Fibroblast of skin of back (primary cell): ENCODE measurements at regions not wholly inside any gene's neighbourhood (a gene's known extent, or its start where the extent isn't known, plus 50 kb on each side); places are given as distances from the start of the nearest gene placed in this dataset.
A peak's percentile ranks its signal among the peaks of the same experiment; 100 is the strongest.
"Not testable (repeated sequence)": the region's sequence is repeated elsewhere in the genome, so short reads cannot be mapped to it uniquely, and the experiment has no call there.

Experiments used
- DNase-seq: peaks from one replicate; pipeline ENCODE4 v3.0.0-alpha.2; 2013

DNA sequence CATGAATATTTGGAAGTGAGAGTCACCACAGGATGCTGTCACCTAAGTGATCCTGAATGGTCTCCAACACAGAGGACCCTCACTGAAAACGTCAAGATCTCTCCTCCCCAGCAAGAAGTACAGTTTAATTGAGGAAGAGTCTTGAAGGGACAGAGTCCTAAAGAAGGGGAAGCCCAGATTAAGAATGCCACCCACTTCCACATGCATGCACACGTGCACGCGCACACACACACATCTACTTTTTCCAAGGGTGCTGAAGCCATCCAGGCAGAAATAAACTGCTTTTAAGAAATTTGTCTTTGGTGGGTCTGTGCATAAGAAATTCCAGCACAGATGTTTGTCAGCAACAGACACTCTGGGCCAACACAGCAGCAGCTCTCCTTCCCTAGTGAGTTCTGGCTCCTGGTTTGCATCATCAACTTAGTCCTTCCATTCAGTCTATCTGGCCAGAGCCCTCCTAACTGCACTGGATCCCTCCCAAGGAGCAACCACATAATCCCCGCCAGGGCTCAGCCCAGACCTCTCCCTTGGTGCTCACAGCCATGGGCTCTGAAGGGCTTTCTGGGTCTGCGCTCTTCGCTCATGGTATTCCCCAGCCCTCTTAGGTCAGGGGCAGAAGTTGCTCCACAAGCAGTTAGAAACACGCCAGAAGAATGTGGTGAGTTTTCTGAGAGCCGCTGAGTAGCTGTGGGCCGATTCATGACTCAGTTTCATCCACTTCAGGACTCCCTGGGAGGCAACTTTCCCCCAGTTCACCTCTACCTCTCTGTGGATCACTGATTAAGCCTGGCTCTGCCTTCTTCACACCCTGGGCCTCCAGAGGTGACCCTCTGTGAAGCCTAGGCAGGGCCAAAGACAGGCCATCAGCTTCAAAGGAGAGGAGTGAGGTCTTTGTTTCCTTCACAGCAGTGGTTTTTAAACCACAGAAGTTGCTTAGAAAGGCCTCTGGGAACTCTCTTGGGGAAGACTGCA is 132.6 kb upstream of the LIPC start:
- DNase-seq: peak; percentile 8

DNA sequence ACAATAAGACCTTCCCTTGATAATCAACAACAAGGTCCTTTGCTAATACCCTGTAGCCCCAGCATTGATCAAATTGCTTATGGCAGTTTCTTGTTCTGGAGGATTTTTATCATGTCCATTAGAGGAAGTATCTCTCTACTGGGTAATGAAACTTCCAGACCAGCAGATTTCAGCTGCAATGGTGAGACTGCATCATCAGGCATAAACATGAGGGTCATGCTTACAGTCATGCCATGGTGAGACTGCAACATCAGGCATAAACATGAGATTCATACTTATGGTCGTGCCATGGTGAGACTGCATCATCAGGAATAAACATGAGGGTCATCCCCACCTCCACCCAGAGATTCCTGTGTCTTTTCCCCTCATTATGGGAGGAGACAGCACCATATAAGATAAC is 129.0 kb upstream of the LIPC start:
- DNase-seq: no peak

GRCh38 chr15:58303236-58303635 is 128.6 kb upstream of the LIPC start:
- no peak for DNase-seq

DNA sequence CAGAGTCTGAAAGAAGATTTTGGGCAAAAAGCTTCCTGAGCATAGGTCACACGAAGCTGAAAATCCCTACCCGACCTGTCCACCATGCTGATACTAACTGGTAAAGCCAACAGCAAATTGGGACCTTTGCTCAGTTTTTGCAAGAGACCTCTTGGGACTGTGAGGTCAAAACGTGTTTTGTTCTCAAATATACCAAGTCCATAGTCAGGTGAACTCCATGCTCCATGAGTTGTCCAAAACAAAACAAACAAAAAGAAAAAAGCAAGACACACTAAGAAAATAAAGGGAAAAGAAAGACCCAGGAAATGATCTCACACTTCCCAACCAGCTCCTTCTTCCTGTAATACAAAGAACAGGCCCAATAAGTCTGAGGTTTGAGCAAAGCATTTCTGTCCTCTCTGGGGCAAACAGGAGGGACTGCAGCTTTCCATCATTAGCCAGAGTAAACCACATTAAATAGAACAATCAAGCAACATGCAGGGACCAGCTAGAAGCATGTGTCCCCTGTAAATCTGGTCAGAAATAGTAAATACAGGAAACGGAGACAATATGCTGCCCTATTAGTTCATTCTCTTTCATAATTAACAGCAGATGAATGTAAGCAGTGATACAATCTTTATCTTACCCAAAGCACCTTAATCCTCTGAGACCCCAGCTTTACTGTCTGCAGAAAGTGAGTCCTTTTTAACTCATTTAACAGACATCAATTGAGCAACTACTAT is 125.0 kb upstream of the LIPC start:
- peak; percentile 4 for DNase-seq

- peak; percentile 51 for DNase-seq
Observed at GRCh38 chr15:58307313-58307961, 124.4 kb upstream of the LIPC start.

GRCh38 chr15:58308742-58309355 is 122.9 kb upstream of the LIPC start:
- DNase-seq: no peak

GRCh38 chr15:58309963-58310928 is 121.5 kb upstream of the LIPC start:
- no peak for DNase-seq

- DNase-seq: no peak
Observed at GRCh38 chr15:58311556-58311955, 120.2 kb upstream of the LIPC start.

GRCh38 chr15:58312031-58312430 is 119.8 kb upstream of the LIPC start:
- DNase-seq: no peak

DNA sequence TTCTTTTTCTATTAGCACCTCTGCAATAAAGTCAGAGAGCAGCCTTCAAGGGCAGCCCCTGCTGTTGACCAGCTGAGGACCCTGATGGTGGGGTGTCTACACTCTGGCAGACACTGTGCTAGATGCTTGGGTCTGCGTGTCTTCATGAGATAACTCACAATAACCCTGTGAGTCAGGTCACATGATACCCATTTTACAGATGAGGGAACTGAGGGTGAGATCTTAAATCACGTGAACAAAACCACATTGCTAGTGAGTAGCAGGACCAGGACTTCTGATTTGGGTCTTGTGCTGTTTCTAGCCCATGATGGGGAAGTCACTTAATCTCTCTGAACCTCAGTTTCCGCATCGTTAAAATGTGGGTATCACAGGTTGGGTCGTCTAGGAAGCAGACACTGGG is 118.5 kb upstream of the LIPC start:
- DNase-seq: no peak

DNA sequence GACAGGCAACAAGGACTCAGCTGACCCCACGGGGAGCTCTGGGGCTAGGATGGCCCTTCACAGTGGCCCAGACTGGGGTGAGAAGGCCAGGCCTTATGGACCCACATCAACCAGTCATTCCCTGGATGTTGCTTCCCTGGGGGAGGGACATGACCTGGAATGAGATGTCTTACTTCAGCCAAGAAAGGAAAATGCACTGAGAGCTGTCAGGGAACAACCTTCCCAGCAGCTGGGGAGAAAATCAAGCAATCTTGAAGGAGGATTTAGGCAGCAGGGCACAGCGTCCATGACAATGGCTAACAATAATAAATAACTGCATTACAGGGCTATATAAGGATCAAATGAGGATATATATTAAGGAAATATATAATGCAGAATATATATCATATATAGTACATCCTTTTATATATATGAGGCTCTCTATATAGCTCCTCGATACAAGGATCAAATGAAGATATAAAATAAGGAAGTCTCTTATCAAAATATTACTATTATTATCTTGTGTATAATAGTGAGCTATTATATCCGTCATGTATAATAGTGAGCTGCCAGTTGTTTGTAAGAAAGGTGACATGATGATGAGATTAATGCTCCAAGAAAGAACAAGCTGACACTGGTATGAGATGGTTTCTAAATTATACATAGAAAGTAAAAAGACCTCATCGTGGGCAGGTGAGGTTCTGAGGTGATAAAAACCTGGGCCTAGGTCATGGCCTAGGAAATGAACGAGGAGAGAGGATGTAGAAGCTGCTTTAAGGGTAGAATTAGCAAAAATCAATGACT is 117.8 kb upstream of the LIPC start:
- no peak for DNase-seq

DNA sequence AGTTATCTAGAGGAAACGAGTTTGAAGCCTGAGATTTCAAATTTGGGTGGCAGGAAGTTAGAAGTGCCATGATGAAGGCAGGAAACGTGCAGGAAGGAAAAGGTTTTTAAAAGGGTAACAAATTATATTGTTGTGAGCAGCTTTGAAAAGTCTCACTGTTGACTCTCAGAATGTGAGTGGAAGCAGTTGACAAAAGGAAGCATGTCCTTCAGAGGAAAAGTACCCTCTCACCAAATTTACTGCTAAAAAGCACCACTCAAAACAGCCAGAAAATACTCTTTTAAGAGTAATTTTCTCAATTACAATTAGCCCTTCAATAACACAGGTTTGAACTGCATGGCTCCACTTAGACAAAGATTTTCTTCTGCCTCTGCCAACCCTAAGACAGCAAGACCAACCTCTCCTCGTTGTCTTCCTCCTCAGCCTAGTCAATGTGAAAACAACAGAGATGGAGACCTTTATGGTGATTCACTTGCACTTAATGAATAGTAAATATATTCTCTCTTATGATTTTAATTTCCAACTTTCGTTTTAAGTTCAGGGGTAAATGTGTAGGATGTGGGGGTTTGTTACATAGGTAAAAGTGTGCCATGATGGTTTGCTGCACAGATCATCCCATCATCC is 117.1 kb upstream of the LIPC start:
- DNase-seq: no peak

GRCh38 chr15:58318517-58318916 is 113.3 kb upstream of the LIPC start:
- DNase-seq: no peak

DNA sequence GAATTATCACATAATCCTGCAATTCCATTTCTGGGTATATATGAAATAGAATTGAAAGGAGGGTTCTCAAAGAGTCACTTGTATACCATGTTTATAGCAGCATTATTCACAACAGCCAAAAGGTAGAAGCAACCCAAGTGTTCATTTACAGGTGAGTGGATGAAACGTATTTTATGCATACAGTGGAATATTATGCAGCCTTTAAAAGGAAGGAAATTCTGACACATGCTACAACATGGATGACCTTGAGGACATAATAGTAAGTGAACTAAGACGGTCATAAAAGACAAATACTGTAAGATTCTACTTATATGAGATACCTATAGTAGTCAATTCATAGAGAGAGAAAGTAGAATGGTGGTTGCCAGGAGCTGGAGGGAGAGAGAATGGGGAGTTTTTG is 110.8 kb upstream of the LIPC start:
- no peak for DNase-seq

- no peak for DNase-seq
Observed at GRCh38 chr15:58322253-58322652, 109.5 kb upstream of the LIPC start.

GRCh38 chr15:58323321-58323720 is 108.5 kb upstream of the LIPC start:
- DNase-seq: not testable (repeated sequence)

DNA sequence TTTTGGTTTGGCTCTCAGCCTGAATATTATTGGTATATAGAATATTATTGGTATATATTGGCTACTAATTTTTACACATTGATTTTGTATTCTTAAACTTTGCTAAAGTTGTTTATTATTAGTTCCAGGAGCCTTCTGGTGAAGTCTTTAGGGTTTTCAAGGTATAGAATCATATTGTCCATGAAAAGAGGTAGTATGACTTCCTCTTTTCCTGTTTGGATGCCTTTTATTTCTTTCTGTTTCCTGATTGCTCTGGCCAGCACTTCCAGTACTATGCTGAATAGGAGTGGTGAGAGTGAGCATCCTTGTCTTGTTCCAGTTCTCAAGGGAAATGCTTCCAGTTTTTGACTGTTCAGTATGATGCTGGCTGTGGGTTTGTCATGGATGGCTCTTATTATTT is 107.3 kb upstream of the LIPC start:
- DNase-seq: no peak

DNA sequence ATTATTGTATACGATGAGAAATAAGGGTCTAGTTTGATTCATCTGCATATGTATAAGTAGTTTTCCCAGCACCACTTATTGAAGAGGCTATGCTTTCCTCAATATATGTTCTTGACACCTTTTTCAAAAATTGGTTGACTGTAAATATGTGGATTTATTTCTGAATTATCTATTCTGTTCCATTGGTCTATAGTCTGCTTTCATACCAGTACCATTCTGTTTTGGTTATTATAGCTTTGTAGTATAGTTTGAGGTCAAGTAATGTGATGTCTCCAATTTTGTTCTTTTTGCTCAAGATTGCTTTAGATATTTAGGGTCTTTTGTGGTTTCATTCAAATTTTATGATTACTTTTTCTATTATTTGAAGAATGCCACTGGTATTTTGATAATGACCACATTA is 103.8 kb upstream of the LIPC start:
- DNase-seq: no peak

GRCh38 chr15:58329211-58329610 is 102.6 kb upstream of the LIPC start:
- no peak for DNase-seq
